HG02588 (cell line): ENCODE measurements at regions not wholly inside any gene's neighbourhood (a gene's known extent, or its start where the extent isn't known, plus 50 kb on each side); places are given as distances from the start of the nearest gene placed in this dataset.

Experiments used
- ATAC-seq: cut with Tn5 transposase; IDR thresholded peaks from one replicate; pipeline ENCODE4 v1.9.1; 2021; ENCODE audit warnings: mild to moderate bottlenecking, moderate library complexity; ENCODE audit not compliant: unreplicated experiment

DNA sequence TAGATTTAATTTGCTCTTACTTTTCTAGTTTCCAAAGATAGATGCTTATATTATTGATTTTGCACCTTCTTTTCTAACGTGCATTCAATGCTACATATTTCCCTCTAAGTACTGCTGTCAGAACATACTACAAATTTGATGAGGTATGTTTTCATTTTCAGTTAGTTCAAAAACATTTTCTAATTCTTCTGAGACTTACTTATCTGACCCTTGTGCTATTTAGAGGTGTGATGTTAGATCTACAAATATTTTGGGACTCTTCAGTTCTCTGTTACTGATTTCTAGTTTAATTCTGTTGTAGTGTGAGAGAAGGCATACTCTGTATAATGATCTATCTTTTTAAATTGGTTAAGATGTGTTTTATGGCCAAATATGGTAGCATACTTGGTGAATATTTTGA, 97.8 kb upstream of the TMEM168 start:
- ATAC-seq: no peak

DNA sequence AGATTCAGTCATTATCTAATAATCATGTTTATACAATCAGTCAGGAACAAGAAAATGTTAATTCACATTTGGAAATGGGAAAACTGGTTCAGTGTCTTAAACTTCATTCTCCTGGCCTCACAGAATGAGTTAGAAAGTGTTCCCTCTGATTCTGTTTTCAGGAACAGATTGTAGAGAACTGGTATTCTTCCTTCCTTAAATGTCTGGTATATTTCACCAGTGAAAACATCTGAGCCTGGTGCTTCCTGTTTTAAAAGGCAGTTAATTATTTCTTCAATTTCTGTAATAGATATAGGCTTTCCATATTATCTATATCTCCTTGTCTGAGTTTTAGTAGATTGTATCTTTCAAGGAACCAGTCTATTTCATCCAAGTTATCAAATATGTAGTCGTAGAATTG, 97.1 kb upstream of the TMEM168 start:
- no peak for ATAC-seq

DNA sequence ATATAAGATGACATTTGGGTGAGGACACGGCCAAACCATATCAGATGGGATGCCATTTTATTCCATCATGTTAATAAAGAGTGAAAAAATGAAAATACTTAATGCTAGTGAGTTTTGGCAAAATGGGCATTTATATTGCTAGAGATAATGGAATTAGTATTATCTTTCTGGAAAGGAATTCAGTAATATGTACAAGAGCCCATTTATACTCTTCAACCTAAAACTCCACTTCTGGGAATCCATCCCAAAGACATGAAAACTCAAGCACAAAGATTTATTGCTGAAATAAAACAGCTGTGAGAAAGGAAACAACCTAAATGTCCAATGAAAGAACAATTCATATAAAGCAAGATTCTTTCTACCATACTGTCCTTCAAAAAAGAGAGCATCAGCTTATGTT, 96.0 kb upstream of the TMEM168 start:
- ATAC-seq: no peak

DNA sequence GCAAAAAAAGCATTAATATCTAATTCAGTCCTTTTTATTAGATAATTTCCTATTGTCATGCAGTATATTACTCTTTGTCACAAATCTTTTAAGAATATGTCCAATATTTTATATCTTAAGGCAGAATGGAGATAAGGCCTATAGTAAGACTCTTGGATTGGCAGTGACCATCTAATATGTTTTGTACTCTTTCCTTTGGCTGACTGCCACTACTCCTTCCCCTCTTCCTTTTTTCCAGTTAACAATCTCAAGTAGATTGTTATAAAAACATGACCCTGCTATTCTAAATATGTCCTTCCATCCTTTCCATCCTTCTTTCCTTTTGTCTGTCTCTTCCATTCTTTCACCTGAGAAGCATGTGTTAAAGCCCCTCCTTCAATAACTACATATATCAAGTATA, 92.8 kb upstream of the TMEM168 start:
- ATAC-seq: no peak

DNA sequence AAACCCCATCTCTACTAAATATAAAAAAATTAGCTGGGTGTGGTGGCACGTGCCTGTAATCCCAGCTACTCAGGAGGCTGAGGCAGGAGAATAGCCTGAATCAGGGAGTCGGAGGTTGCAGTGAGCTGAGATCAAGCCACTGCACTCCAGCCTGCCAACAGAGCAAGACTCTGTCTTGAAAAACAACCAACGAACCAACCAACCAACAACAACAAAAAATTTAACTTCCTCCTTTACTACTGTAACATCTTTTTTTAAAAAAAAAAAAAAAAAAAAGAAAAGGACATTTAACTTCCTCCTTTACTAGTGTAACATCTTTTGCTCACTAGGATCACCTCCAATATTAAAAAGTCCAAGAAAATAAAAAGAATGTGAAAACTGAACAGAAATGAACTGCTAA, 92.3 kb upstream of the TMEM168 start:
- ATAC-seq: no peak

DNA sequence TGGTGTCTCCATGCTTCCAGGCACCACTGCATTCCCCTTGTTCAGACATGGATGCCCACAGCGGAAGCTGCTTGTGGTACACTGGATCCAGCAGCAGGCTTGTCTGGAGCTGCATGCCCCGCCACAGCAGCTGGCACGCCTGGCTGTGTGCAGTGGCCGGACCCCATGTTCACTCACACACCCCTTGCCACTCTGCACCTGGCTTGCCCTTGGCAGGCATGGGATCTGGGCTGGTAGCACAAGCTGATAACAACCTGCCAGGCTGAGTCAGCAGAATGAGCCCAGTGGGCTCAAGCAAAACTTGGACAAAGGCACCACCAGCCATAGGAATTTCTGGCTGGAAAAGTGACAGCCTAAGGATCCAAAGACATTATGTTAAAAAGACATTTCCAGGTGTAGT, 91.8 kb upstream of the TMEM168 start:
- no peak for ATAC-seq

DNA sequence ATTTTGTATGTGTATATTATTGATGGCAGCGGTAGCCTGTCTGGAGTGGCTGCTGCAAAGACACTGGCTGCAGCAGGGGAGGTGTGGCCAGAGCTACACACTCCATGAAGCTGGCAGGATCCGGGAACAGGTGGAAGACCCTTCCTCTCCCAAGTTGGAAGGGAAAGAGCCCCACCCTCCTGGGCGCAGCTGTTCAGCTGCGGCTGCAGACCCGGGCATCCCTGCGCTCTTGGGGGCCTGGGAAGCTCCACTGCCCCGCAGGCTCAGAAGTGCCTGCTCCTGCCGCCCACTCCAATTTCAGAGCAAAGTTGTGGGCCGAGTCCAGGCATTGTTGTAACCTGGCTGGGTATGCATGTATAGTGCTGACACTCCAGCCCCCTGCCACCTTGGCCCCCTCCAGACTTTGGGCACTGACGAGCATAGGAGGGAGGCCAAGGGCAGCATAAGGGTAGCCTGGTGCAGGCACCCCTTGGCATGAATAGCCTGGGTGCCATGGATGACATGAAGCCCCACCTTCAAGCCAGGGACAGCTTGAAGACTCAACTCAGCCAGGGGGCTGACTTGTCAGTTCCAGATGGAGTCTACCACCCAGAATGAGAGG, 90.7 kb upstream of the TMEM168 start:
- ATAC-seq: no peak

DNA sequence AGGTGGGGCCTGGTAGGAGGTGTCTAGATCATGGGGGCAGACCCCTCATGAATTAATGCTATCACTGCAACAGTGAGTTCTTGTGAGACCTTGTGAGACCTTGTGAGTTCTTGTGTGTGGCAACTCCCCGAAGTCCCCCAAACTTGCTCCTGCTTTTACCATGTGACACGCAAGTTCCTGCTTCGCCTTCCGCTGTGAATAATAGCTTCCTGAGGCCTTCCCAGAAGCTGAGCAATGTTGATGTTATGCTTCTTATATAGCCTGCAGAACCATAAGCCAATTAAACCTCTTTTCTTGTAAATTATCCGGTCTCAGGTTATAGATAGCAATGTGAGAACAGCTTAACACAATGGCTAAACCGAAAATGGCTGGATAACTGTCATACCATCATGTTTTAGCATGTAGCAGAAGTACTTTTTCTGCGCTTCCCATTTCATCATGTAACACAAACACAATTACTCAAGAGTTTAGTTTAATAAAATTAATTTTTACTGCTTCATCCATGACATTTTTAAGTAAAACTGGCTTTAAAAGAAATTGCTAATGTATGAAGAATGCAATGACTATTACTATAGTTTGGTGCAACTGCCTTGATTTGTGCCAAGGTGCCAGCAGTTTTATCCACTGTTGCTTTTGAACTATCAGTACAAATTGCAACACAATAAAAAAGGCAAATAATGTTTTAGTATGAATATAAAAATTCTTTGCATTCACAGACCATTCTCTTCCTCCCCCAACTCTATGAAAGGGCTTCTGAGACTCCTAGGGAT, 87.7 kb upstream of the TMEM168 start:
- no peak for ATAC-seq

DNA sequence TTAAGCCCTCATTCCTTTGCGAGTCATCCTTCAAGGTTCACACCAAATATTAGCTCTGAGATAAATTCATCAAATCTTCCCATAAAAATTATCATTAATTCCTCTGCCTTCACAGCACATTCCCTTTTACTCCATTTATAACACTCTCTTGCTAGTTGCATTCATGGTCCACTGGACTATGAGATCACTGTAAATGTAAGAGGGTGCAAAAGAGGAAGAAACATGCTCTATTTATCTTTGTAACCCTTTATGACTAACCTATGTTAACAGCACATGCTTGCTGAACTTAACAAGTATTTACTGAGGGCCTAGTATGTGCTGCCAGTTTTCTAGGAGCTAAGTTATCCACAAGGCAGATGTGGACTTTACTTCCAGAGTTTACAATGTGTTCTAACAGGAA, 86.7 kb upstream of the TMEM168 start:
- ATAC-seq: no peak

DNA sequence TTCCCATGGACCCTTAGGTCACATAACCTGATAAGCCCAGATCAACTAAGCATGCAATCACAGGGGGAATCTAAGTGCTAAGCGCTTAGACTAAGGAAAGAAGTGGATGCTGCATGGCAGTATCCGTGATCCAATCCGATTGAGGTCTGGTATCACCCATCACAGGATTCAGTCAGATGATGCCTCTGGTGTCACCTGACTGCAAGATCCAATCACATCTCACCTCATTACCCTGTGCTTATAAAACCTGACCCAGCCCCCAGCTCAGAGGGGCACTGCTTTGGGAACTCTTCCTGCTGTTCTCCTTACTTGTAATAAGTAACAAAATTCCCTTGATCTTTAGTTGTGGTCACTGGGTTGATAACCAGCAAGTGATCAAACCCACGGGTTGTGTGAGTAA, 84.7 kb upstream of the TMEM168 start:
- no peak for ATAC-seq

DNA sequence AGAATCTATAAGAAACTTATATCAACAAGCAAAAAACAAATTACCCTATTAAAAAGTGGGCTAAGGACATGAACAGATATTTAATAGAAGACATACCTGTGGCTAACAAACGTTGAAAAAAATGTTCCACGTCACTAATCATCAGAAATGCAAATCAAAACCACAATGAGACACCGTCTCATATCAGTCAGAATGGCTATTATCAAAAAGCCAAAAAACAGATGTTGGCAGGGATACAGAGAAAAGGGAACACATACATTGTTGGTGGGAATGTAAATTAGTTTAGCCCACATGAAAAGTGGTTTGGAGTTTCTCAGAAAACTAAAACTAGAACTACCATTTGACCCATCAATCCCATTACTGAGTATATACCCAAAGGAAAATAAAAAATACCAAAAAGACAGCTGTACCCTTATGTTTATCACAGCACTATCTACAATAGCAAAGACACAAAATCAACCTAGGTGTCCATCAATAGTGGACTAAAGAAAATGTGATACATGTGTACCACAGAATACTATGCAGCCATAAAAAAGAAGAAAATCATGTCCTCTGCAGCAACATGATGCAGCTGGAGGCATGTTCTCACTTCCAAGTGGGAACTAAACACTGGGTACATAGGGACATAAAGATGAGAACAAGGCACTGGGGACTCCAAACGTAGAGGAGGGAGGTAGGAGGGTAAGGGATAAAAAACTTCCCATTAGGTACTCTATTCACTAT, 83.8 kb upstream of the TMEM168 start:
- no peak for ATAC-seq

DNA sequence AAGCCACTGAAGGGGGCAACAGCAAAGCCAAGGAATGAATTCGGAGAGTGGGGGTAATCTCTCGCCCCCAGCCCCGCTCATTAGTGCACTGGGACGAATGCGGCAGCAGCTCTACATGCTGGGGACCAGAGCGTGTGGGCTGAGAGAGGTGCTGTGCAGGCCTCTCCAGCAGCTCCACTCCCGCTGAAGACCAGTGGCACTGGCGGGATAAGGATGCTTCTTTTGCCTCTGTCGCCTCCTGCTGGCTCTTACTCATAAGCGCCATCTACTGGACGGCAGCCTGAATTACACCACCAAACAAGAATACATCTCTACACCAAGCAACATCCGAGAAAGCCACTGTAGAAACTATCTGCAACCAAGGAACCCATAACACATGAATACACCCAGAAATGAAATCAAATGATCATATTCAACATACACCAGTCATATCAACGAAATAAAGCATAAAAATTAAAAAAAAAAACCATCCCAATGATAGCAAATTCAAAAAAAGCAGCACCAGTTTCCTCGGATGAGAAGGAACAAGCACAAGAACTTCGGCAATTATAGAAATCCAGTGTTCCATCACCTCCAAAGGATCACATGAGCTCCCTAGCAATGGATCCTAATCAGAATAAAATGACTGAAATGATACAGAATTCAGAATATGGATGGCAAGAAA, 79.0 kb upstream of the TMEM168 start:
- no peak for ATAC-seq

DNA sequence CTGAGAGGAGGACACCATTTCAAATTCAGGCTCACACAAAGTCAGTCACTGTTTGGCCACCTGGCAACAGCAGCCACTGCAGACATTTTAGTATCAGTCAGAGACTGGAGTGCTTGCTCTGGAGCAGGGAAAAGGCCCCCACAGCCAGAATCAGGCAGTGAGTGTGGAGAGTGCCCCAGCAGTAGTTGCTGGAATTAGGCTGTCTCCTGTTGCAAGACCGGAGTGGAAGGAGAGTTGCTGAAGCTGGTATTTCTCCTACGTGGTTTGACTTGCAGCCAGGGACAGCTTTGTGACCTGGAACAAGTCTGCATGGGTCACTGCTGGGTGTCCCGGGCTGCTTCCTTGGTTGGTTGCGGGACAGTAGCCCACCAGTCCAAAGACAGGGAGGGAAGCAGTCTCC, 78.4 kb upstream of the TMEM168 start:
- no peak for ATAC-seq

DNA sequence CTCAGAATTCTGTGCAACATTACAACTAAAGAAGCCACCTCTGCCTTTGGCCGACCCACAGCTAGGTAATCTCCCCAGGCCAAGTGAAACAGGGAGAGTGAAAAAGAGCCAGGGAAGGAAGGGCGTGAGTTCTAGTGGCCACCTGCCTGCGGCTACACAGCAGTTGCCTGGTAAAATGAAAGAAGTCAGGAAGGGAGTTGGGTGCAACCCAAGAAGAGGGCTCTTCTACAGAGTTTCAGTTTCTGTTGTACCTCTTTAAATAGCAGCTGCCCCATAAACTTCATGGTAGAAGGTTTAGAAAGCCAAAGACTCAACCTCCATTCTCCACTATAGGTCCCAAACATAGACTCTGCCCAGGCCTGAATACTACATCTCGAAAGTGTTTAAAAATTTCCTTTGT, 76.2 kb upstream of the TMEM168 start:
- ATAC-seq: peak; percentile 99

DNA sequence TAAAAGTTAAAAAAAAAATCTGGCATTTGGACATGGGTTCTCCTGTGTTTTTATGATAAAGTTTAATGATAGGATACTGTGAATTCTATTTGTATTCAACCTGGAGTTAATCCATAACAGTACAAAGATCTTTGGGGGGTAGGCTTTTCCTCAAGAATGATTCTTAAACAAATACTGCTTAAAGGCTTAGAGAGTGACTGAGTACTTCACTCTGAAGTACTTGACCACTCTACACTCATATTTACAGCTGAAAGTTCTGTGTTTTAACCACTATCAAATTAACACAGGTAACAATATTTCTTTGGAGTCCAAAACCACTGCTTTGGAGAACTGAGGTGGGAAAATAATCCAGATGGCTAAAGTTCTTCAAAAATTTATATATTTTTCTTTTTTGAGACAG, 74.2 kb upstream of the TMEM168 start:
- no peak for ATAC-seq

DNA sequence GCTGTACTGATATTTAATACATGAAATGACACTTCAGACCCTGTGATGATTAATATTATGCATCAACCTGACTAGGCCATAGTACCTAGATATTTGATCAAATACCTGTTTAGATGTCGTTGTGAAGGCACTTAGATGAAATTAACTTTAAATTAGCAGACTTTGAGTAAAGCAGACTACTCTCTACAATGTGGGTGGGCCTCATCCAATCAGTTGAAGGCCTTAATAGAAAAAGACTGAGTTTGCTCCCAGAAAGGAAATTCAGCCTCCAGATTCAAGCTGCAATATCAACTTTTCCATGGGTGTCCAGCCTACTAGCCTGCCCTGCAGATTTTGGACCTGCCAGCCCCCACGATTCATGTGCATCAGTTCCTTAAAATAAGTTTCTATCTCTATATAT, 68.6 kb upstream of the TMEM168 start:
- no peak for ATAC-seq

DNA sequence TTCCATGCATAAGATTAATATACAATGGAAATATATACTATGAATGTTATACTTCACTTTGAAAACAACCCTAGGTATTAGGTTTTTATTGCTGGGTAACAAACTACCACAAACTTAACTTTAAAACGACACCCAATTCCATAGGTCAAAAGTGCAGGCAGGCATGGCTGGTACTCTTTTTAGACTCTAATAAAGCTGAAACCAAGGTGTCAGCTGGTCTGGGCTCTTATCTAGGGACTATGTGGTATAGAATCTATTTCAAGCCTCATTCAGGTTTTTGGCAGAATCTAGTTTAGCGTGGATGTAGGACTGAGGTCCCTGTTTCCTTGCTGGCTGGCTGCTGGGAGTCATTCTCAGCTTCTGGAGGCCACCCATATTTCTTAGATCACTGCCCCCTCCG, 65.0 kb upstream of the TMEM168 start:
- no peak for ATAC-seq

DNA sequence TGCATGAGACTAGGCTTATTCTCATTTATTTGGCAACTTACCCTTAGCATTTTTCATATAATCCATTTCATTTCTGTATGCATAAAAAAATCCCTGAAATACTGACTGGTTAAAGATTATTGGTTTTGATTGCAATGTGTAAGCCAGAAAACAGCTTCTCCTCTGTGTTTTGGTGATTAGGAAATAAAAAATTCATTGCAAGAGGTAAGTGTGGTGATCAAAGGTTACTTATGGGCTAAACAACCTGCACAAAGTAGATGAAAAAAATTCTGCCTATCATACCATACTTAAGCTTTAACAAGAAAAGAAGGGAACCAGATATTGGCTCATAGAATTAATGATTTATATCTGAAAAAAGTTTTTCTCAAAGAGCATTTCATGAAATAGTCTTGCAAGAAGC, 64.0 kb upstream of the TMEM168 start:
- ATAC-seq: no peak

DNA sequence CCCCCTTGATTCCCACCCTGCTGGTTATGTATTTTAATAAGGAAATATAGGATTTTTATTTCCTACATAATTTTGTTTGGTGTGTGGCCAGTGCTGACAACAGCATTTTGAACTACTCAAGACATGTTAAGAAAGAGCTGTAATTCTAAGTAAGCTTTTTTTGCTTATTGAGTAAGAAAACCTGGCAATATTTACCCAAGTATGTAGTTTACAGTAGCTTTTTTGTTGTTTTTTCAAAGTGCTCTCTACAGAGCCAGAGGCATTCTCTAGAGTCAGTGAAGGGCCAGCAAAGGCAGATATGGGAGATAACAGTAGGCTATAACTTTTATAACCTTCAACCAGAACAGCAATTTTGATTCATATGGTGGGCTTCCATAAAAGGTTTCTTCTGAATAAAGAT, 63.2 kb upstream of the TMEM168 start:
- no peak for ATAC-seq

DNA sequence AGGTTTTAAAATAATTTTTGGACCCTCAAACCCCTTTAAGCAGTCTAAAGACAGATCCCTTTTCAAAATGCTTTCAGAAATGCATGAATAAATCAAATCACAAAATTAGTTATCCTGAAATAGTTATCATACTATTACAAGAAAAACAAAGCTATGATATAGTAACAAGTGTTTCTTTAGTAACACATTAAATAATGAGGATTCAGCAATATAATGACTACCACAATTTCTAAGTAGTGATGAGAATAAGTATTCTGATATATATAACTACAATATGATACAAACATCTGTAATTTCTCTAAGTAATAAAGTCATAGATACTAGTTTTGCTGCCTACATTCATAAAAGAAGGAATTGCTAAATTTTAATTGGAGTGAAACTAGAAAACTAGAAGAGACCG, 53.0 kb upstream of the TMEM168 start:
- no peak for ATAC-seq
